ENCODE measurements at regions not wholly inside any gene's neighbourhood (a gene's known extent, or its start where the extent isn't known, plus 50 kb on each side); places are given as distances from the start of the nearest gene placed in this dataset.

DNA sequence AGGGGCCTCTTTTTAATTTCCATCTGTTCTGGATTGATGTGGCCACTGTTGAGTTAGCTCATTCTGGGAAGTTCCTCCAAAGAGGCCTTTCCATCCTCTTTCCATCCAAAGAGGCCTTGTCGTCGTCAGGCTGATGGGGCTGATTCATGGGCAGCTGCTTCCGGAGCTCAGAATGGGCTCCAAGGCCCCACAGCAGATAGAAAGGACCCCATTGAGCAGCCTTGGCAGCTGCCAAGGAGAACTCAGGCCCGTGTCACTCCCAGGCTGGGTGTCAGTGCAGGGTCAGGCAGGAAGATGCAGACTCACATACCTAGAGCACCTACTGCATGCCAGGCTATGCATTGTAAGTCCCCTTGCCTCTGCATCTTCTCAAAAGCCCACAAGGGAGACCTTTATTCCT, 524.1 kb downstream of the MIAT start:
- whole genome bisulfite sequencing, 2 experiments (ENCODE audit: insufficient coverage in 2 of 2) = 85 to 92% methylated on average over 3 of the region's 4 CpGs
- no peaks in the 10 kb centered on the region for H3K4me1 ChIP-seq (ENCODE audit: control insufficient read depth, insufficient read depth, low read length, poor library complexity, severe bottlenecking)

DNA sequence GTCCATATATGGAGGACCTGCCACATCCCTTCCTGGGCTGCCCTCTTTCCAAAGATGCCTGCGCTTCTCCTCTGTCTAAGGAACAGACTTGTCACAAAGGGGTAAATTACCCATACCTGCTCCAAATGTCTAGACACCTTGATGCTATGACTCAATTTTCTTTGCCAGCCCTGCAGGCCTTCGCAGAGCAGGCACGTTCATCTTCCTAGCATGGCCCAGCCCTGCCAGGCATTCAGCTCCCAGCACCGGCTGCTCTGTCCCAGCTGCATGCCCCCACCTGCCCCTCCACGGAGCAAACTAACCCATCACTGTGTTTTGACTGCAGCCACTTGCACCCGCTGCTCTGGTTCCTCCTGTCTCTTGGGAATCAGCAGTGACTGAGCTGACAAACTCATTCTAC, 526.1 kb downstream of the MIAT start:
- no peak overlapping the region for H3K4me3 ChIP-seq (ENCODE audit: extremely low read depth, insufficient read depth, low read length, poor library complexity, severe bottlenecking)
- H3K27ac ChIP-seq (ENCODE audit: low read depth, low read length, severe bottlenecking) = no peak overlapping the region
- H3K4me1 ChIP-seq (ENCODE audit: control insufficient read depth, insufficient read depth, low read length, poor library complexity, severe bottlenecking) = no peaks in the 10 kb centered on the region
- no peaks in the 10 kb centered on the region for H3K36me3 ChIP-seq (ENCODE audit: control insufficient read depth, insufficient read depth, low read length)
- H3K9me3 ChIP-seq (ENCODE audit: control insufficient read depth, low read length) = no peaks in the 10 kb centered on the region
- WGBS, 2 experiments (ENCODE audit: insufficient coverage in 2 of 2) = 77 to 92% methylated on average over 6 of the region's 6 CpGs

More for the DNA sequence above, 524.1 kb downstream of the MIAT start:
- no peaks in the 10 kb centered on the region for H3K9me3 ChIP-seq (ENCODE audit: control insufficient read depth, low read length)
- H3K36me3 ChIP-seq (ENCODE audit: control insufficient read depth, insufficient read depth, low read length) = no peaks in the 10 kb centered on the region
- H3K4me3 ChIP-seq (ENCODE audit: extremely low read depth, insufficient read depth, low read length, poor library complexity, severe bottlenecking) = no peak overlapping the region
- no peak overlapping the region for H3K27ac ChIP-seq (ENCODE audit: low read depth, low read length, severe bottlenecking)

DNA sequence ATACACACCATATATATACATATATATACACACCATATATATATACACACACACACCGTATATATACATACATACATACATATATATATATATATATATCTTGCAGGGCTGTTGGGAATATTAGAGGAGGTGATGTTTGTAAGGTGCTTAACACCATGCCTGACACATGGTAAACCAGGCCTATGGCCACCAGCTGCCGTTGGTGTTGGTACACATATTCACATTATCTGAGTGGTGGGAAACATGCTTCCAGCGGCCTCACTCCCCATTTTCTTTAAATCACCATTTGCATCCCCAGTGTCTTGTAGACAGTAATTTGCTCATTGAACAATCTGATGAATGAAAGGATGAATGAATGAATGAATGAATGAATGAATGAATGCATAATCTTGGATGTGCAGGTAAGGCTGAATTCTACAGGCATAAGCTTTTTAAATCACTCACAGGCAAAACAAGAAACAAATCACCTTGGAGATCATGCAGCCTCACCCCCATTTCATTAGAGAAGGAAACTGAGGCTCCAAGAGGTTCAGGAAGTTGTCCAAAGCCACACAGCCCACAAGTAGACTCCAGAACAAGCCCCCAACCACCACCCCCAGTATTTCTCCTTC, 527.8 kb downstream of the MIAT start:
- Histone ChIP-seq H3K4me1 (ENCODE audit: control insufficient read depth, insufficient read depth, low read length, poor library complexity, severe bottlenecking) (no peaks in the 10 kb centered on the region), H3K36me3 (ENCODE audit: control insufficient read depth, insufficient read depth, low read length) (no peaks in the 10 kb centered on the region), H3K4me3 (ENCODE audit: extremely low read depth, insufficient read depth, low read length, poor library complexity, severe bottlenecking) (no peak overlapping the region), H3K27ac (ENCODE audit: low read depth, low read length, severe bottlenecking) (no peak overlapping the region), H3K9me3 (ENCODE audit: control insufficient read depth, low read length) (no peaks in the 10 kb centered on the region)
- WGBS, 2 experiments (ENCODE audit: insufficient coverage in 2 of 2) = 100% methylated on average over 1 of the region's 3 CpGs; no CpG with 5 or more reads in 1 of the 2 experiments

GRCh38 chr22:27185760-27186302, 528.4 kb downstream of the MIAT start:
- Histone ChIP-seq H3K4me3 (ENCODE audit: extremely low read depth, insufficient read depth, low read length, poor library complexity, severe bottlenecking) (no peak overlapping the region), H3K4me1 (ENCODE audit: control insufficient read depth, insufficient read depth, low read length, poor library complexity, severe bottlenecking) (no peaks in the 10 kb centered on the region), H3K27ac (ENCODE audit: low read depth, low read length, severe bottlenecking) (no peak overlapping the region), H3K36me3 (ENCODE audit: control insufficient read depth, insufficient read depth, low read length) (no peaks in the 10 kb centered on the region), H3K9me3 (ENCODE audit: control insufficient read depth, low read length) (no peaks in the 10 kb centered on the region)
- 90 to 91% methylated on average over 4 to 7 of the region's 12 CpGs for WGBS, 2 experiments (ENCODE audit: insufficient coverage in 2 of 2)

DNA sequence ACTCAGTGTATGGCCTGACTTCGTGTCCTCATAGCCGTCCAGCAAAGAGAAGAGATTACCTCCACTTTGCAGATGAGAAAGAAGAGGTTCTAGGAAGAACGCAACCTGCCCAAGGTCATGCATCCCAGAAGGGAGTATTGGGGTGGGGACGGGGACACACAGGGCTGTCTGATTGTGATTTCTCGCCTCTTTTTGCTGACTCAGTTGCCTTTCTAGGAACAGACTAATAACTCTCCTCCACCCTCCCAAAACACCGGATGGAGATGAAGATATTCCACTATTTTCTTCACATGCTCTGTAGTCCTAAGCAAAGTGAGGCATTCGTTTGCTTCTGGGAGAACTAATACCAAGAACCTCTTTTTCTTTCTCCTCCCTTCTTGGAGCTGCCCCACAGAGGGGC, 529.3 kb downstream of the MIAT start:
- no peak overlapping the region for H3K4me3 ChIP-seq (ENCODE audit: extremely low read depth, insufficient read depth, low read length, poor library complexity, severe bottlenecking)
- WGBS, 2 experiments (ENCODE audit: insufficient coverage in 2 of 2) = 86 to 90% methylated on average over 5 to 6 of the region's 7 CpGs
- no peaks in the 10 kb centered on the region for H3K36me3 ChIP-seq (ENCODE audit: control insufficient read depth, insufficient read depth, low read length)
- no peaks in the 10 kb centered on the region for H3K4me1 ChIP-seq (ENCODE audit: control insufficient read depth, insufficient read depth, low read length, poor library complexity, severe bottlenecking)
- H3K9me3 ChIP-seq (ENCODE audit: control insufficient read depth, low read length) = peaks cover 4% of the 10 kb centered on the region
- no peak overlapping the region for H3K27ac ChIP-seq (ENCODE audit: low read depth, low read length, severe bottlenecking)

DNA sequence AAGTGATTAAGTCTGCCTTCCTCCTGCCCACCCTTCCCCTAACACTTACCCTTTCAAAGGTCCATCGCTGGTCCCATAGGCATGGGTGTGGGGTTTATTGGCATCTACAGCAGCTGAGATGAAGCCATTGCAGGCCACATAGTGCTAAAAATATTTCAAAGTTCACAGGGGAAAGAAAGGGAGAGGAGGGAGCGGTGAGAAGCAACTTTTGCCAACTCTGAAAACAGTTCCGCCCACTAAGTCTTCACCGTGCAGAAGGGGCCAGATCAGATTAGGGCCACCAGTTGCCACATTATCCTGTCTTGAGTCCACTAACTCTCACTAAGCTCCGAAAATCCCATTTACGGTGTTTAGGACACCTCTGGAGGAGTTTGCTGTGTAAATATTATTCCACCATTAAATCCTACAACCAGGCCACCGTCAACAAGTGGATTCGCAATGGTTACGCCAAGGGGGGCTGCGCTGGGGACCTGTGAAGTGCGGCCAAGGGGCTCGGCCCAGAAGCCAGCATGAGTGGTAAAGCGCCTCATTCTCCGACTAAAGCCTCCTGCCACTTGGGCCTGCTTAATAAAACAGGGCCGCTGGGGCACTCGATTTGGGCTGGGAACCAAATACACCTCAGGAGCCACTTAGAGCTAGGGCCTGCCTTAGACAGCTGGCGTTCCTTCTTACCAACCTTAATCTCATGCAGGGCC, 534.9 kb downstream of the MIAT start:
- Histone ChIP-seq H3K36me3 (ENCODE audit: control insufficient read depth, insufficient read depth, low read length) (no peaks in the 10 kb centered on the region), H3K27ac (ENCODE audit: low read depth, low read length, severe bottlenecking) (no peak overlapping the region), H3K4me1 (ENCODE audit: control insufficient read depth, insufficient read depth, low read length, poor library complexity, severe bottlenecking) (no peaks in the 10 kb centered on the region), H3K9me3 (ENCODE audit: control insufficient read depth, low read length) (peaks cover 4% of the 10 kb centered on the region), H3K4me3 (ENCODE audit: extremely low read depth, insufficient read depth, low read length, poor library complexity, severe bottlenecking) (no peak overlapping the region)
- 93 to 95% methylated on average over 12 to 14 of the region's 17 CpGs for WGBS, 2 experiments (ENCODE audit: insufficient coverage in 2 of 2)

DNA sequence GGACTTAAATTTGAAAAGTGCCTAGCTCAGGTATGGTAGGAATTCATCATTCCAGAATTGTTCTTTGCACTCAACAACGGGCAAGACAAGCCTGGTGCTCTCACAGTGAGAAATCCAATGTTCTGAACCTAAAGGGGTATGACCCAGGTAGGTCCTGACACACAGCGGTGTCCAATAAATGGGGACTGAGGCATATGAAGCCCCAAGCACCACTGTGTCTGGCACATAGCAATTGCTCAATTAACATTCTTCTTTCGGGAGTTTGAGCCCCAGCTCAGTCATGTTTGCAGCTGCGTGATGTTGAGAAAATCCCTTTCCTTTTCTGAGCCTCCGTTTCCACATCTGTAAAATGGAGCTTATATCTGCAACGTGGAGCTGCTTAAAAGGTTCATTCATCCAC, 535.8 kb downstream of the MIAT start:
- H3K4me1 ChIP-seq (ENCODE audit: control insufficient read depth, insufficient read depth, low read length, poor library complexity, severe bottlenecking) = no peaks in the 10 kb centered on the region
- 91 to 93% methylated on average over 5 to 6 of the region's 6 CpGs for WGBS, 2 experiments (ENCODE audit: insufficient coverage in 2 of 2)
- no peaks in the 10 kb centered on the region for H3K36me3 ChIP-seq (ENCODE audit: control insufficient read depth, insufficient read depth, low read length)
- H3K27ac ChIP-seq (ENCODE audit: low read depth, low read length, severe bottlenecking) = no peak overlapping the region
- peaks cover 4% of the 10 kb centered on the region for H3K9me3 ChIP-seq (ENCODE audit: control insufficient read depth, low read length)
- no peak overlapping the region for H3K4me3 ChIP-seq (ENCODE audit: extremely low read depth, insufficient read depth, low read length, poor library complexity, severe bottlenecking)

GRCh38 chr22:27193636-27194035, 536.2 kb downstream of the MIAT start:
- no peak overlapping the region for H3K27ac ChIP-seq (ENCODE audit: low read depth, low read length, severe bottlenecking)
- H3K36me3 ChIP-seq (ENCODE audit: control insufficient read depth, insufficient read depth, low read length) = no peaks in the 10 kb centered on the region
- peaks cover 4% of the 10 kb centered on the region for H3K9me3 ChIP-seq (ENCODE audit: control insufficient read depth, low read length)
- H3K4me1 ChIP-seq (ENCODE audit: control insufficient read depth, insufficient read depth, low read length, poor library complexity, severe bottlenecking) = no peaks in the 10 kb centered on the region
- 81 to 92% methylated on average over 2 of the region's 2 CpGs for WGBS, 2 experiments (ENCODE audit: insufficient coverage in 2 of 2)
- no peak overlapping the region for H3K4me3 ChIP-seq (ENCODE audit: extremely low read depth, insufficient read depth, low read length, poor library complexity, severe bottlenecking)

DNA sequence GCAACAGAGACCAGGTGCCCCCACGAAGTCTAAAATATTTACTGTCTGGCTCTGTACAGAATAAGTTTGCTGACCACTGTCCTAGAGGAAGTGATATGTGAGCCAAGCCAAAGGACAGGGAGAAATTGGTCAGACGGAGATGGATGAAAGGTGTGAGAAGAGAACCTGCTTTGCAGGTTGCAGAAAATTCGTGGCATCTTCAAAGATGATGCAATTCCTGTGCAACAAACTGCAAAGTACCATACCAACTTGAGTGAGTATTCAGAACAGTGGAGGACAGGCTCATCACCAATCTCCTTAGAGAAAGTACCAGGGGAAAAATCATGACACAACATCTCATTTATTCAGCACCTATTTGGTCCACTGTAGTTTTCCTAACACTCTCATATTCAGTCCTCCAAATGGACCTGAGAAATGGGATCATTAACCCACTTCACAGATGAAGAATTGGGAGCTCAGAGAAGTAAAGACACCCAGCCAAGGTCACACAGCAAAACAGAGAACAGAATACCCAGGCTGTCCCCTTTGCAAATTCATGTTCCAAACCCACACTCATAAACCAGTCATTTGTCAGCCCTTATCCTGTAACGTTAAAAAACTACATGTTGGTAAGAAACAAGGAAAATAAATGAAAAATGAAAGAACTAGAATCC, 536.8 kb downstream of the MIAT start:
- Histone ChIP-seq H3K4me1 (ENCODE audit: control insufficient read depth, insufficient read depth, low read length, poor library complexity, severe bottlenecking) (no peaks in the 10 kb centered on the region), H3K4me3 (ENCODE audit: extremely low read depth, insufficient read depth, low read length, poor library complexity, severe bottlenecking) (no peak overlapping the region), H3K9me3 (ENCODE audit: control insufficient read depth, low read length) (peaks cover 4% of the 10 kb centered on the region), H3K27ac (ENCODE audit: low read depth, low read length, severe bottlenecking) (no peak overlapping the region), H3K36me3 (ENCODE audit: control insufficient read depth, insufficient read depth, low read length) (no peaks in the 10 kb centered on the region)
- WGBS, 2 experiments (ENCODE audit: insufficient coverage in 2 of 2) = 83 to 94% methylated on average over 3 to 4 of the region's 4 CpGs

GRCh38 chr22:27195094-27195493, 537.7 kb downstream of the MIAT start:
- WGBS, 2 experiments (ENCODE audit: insufficient coverage in 2 of 2) = 93 to 96% methylated on average over 17 to 20 of the region's 20 CpGs
- H3K4me1 ChIP-seq (ENCODE audit: control insufficient read depth, insufficient read depth, low read length, poor library complexity, severe bottlenecking) = no peaks in the 10 kb centered on the region
- peaks cover 4% of the 10 kb centered on the region for H3K9me3 ChIP-seq (ENCODE audit: control insufficient read depth, low read length)
- no peak overlapping the region for H3K27ac ChIP-seq (ENCODE audit: low read depth, low read length, severe bottlenecking)
- no peaks in the 10 kb centered on the region for H3K36me3 ChIP-seq (ENCODE audit: control insufficient read depth, insufficient read depth, low read length)
- H3K4me3 ChIP-seq (ENCODE audit: extremely low read depth, insufficient read depth, low read length, poor library complexity, severe bottlenecking) = no peak overlapping the region
